ENCODE measurements at regions not wholly inside any gene's neighbourhood (a gene's known extent, or its start where the extent isn't known, plus 50 kb on each side); places are given as distances from the start of the nearest gene placed in this dataset.
"Not testable (repeated sequence)": the region's sequence is repeated elsewhere in the genome, so short reads cannot be mapped to it uniquely, and the experiment has no call there.

- DNase-seq (ENCODE audit: low spot score) = no peak
Observed at GRCh38 chr10:45515630-45516029, 141.6 kb downstream of the ALOX5 start.

- DNase-seq (ENCODE audit: low spot score) = peak; percentile 53
Observed at GRCh38 chr10:45514291-45515270, 140.6 kb downstream of the ALOX5 start.

GRCh38 chr10:45513551-45513950, 139.5 kb downstream of the ALOX5 start:
- no peak for DNase-seq (ENCODE audit: low spot score)

- not testable (repeated sequence) for DNase-seq (ENCODE audit: low spot score)
Observed at GRCh38 chr10:45511926-45512325, 137.9 kb downstream of the ALOX5 start.

- DNase-seq (ENCODE audit: low spot score) = no peak
Observed at GRCh38 chr10:45509491-45509890, 135.5 kb downstream of the ALOX5 start.

- DNase-seq (ENCODE audit: low spot score) = no peak
Observed at GRCh38 chr10:45505311-45505710, 131.3 kb downstream of the ALOX5 start.

GRCh38 chr10:45502458-45502857, 128.4 kb downstream of the ALOX5 start:
- DNase-seq (ENCODE audit: low spot score) = no peak

- no peak for DNase-seq (ENCODE audit: low spot score)
Observed at GRCh38 chr10:45501791-45502190, 127.8 kb downstream of the ALOX5 start.

GRCh38 chr10:45500798-45501197, 126.8 kb downstream of the ALOX5 start:
- DNase-seq (ENCODE audit: low spot score) = no peak

- no peak for DNase-seq (ENCODE audit: low spot score)
Observed at GRCh38 chr10:45500304-45500703, 126.3 kb downstream of the ALOX5 start.

GRCh38 chr10:45495438-45496152, 121.6 kb downstream of the ALOX5 start:
- DNase-seq (ENCODE audit: low spot score) = no peak

Measured in AG08396 (cell line).